ENCODE measurements at regions not wholly inside any gene's neighbourhood (a gene's known extent, or its start where the extent isn't known, plus 50 kb on each side); places are given as distances from the start of the nearest gene placed in this dataset.

DNA sequence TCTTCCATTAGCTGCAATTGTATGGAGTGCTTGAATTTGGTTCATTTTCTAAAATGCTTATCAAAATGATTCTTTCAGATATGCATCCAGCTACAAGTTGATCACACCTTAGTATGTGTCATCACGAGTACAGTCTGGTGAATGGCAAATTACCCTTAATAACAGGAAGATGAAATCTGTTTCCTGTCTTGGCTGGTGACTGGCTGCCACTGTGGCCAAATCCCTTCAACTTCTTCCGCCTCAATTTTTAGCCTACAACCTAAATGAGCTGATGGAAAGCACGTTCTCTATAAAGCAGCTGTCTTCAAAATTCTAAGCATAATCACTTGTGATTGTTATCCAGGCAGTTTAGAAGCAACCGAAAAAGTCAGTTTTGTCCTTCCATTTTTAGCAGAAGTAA lies 387.1 kb upstream of the NECTIN3 start:
- H3K9me3 Mint-ChIP-seq, result peaks cover 15% of the 10 kb centered on the region
- ATAC-seq, result no peak
- peaks cover 19% of the 10 kb centered on the region for H3K36me3 Mint-ChIP-seq
- no peak for DNase-seq (ENCODE audit: low spot score)
- peak overlapping the region; percentile 77 for H3K27ac Mint-ChIP-seq
- TF ChIP-seq USF1 (CRISPR knock-in tag; IDR thresholded peaks at IDR 0.05), result no peak
- no peak for TF ChIP-seq CBFB (CRISPR knock-in tag; IDR thresholded peaks at IDR 0.05; ENCODE audit: low read depth)
- TF ChIP-seq GABPB1 (CRISPR knock-in tag; IDR thresholded peaks at IDR 0.05), result no peak
- no peaks in the 10 kb centered on the region; the same call in 1 of the 2 replicates for H3K27me3 Mint-ChIP-seq (ENCODE audit: low read depth)
- POLR2A ChIA-PET, result no interaction called here
- CTCF ChIA-PET, result interaction anchor here (1.2 kb wide), 1 partner anchor 396 kb away, joined by 5 read pairs; no protein-coding TSS in a partner anchor
- peaks cover 68% of the 10 kb centered on the region for H3K4me1 Mint-ChIP-seq
- H3K4me3 Mint-ChIP-seq, result no peak overlapping the region

GRCh38 chr3:110685630-110686029 lies 386.0 kb upstream of the NECTIN3 start:
- ATAC-seq, result peak; percentile 86
- H3K4me1 Mint-ChIP-seq, result peaks cover 62% of the 10 kb centered on the region
- peak overlapping the region; percentile 30 for H3K4me3 Mint-ChIP-seq
- H3K9me3 Mint-ChIP-seq, result peaks cover 13% of the 10 kb centered on the region
- no peaks in the 10 kb centered on the region; the same call in 1 of the 2 replicates for H3K27me3 Mint-ChIP-seq (ENCODE audit: low read depth)
- POLR2A ChIA-PET, result no interaction called here
- CTCF ChIA-PET, result no interaction called here
- peaks cover 19% of the 10 kb centered on the region for H3K36me3 Mint-ChIP-seq
- peak overlapping the region; percentile 89 for H3K27ac Mint-ChIP-seq
- DNase-seq (ENCODE audit: low spot score), result no peak
- 0 out of 2 replicates have a peak, but pooled peaks have one; percentile 26 for TF ChIP-seq HMGXB4 (CRISPR knock-in tag; IDR thresholded peaks at IDR 0.05)
- TF ChIP-seq ZNF396 (CRISPR knock-in tag; IDR thresholded peaks at IDR 0.05; ENCODE audit: borderline replicate concordance), result no peak
- TF ChIP-seq SMAD4 (CRISPR knock-in tag; IDR thresholded peaks at IDR 0.05), result no peak
- 0 out of 2 replicates have a peak, but pooled peaks have one; percentile 29 for TF ChIP-seq FOXK1 (CRISPR knock-in tag; IDR thresholded peaks at IDR 0.05)
- peak; percentile 58; the same call in 1 of the 2 replicates for TF ChIP-seq TEAD1 (CRISPR knock-in tag; IDR thresholded peaks at IDR 0.05)

DNA sequence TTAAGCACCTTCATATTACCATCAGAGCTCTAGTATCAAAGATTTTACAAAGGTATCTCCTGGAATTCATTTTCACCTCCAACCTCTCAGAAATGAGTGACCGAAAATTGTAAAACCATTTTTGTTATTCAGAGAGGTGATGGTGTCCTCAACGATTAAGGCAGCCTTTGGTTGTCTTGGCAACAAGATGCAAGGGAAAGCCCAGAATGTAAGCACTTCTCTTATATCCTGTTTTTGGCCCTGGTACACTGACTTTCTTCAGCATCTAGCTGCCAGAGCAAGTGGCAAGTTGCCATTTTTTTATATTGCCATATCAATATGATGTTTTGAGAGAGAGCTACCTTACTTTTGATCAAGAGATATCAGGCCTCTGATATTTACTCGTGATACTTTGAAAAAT lies 384.9 kb upstream of the NECTIN3 start:
- TF ChIP-seq TEAD4 (CRISPR knock-in tag; IDR thresholded peaks at IDR 0.05), result no peak
- TF ChIP-seq NR1H2 (CRISPR knock-in tag; IDR thresholded peaks at IDR 0.05), result no peak
- no peak for TF ChIP-seq USF1 (CRISPR knock-in tag; IDR thresholded peaks at IDR 0.05)
- TF ChIP-seq, protein P1, sequence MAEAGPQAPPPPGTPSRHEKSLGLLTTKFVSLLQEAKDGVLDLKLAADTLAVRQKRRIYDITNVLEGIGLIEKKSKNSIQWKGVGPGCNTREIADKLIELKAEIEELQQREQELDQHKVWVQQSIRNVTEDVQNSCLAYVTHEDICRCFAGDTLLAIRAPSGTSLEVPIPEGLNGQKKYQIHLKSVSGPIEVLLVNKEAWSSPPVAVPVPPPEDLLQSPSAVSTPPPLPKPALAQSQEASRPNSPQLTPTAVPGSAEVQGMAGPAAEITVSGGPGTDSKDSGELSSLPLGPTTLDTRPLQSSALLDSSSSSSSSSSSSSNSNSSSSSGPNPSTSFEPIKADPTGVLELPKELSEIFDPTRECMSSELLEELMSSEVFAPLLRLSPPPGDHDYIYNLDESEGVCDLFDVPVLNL (CRISPR knock-in tag; IDR thresholded peaks at IDR 0.05; ENCODE audit: borderline replicate concordance, low read depth), result no peak
- TF ChIP-seq RORB (CRISPR knock-in tag; IDR thresholded peaks at IDR 0.05), result no peak
- TF ChIP-seq ELF4 (CRISPR knock-in tag; IDR thresholded peaks at IDR 0.05; ENCODE audit: low read depth), result no peak
- no peak for TF ChIP-seq ZSCAN18 (CRISPR knock-in tag; IDR thresholded peaks at IDR 0.05)
- Mint-ChIP-seq H3K4me1 (peaks cover 55% of the 10 kb centered on the region), H3K27me3 (ENCODE audit: low read depth) (no peaks in the 10 kb centered on the region), H3K4me3 (peak overlapping the region; percentile 30), H3K27ac (peak overlapping the region; percentile 89), H3K9me3 (peaks cover 10% of the 10 kb centered on the region), H3K36me3 (peaks cover 16% of the 10 kb centered on the region)
- ChIA-PET CTCF (no interaction called here), POLR2A (no interaction called here)
- ATAC-seq (peak; percentile 23; the same call in 1 of the 2 replicates), DNase-seq (ENCODE audit: low spot score) (no peak)

GRCh38 chr3:110687138-110687537 lies 384.5 kb upstream of the NECTIN3 start:
- Mint-ChIP-seq H3K4me3 (no peak overlapping the region), H3K36me3 (peaks cover 19% of the 10 kb centered on the region), H3K9me3 (peaks cover 10% of the 10 kb centered on the region), H3K27me3 (ENCODE audit: low read depth) (no peaks in the 10 kb centered on the region), H3K4me1 (peaks cover 53% of the 10 kb centered on the region), H3K27ac (peak overlapping the region; percentile 89)
- ChIA-PET CTCF (no interaction called here), POLR2A (no interaction called here)
- DNase-seq (ENCODE audit: low spot score) (no peak), ATAC-seq (no peak)
- no peak for TF ChIP-seq GRHL2 (CRISPR knock-in tag; IDR thresholded peaks at IDR 0.05; ENCODE audit: insufficient replicate concordance, severe bottlenecking)
- no peak for TF ChIP-seq NFYB (CRISPR knock-in tag; conservative IDR thresholded peaks at IDR 0.05; ENCODE audit: low read depth)
- TF ChIP-seq ERG (CRISPR knock-in tag; IDR thresholded peaks at IDR 0.05), result no peak
- no peak for TF ChIP-seq ZNF512 (CRISPR knock-in tag; IDR thresholded peaks at IDR 0.05; ENCODE audit: borderline replicate concordance)
- TF ChIP-seq SMAD3 (CRISPR knock-in tag; IDR thresholded peaks at IDR 0.05; ENCODE audit: borderline replicate concordance), result no peak
- TF ChIP-seq JAZF1 (CRISPR knock-in tag; IDR thresholded peaks at IDR 0.05), result no peak

Data from WTC11 (cell line).